ENCODE measurements at regions not wholly inside any gene's neighbourhood (a gene's known extent, or its start where the extent isn't known, plus 50 kb on each side); places are given as distances from the start of the nearest gene placed in this dataset.

GRCh38 chr3:169029674-169030285 lies 633.7 kb downstream of the MECOM start:
- H3K4me3 ChIP-seq: no peak overlapping the region
- H3K27me3 ChIP-seq: no peaks in the 10 kb centered on the region
- no peaks in the 10 kb centered on the region for H3K36me3 ChIP-seq
- intact Hi-C loops (cut with DNase I): no loop called here
- WGBS (ENCODE audit: insufficient coverage, low coverage, low lambda C conversion rate, missing lambda C conversion rate): 64% methylated on average over 3 of the region's 3 CpGs
- DNase-seq (no peak), ATAC-seq (no peak)
- TF ChIP-seq, protein P1, sequence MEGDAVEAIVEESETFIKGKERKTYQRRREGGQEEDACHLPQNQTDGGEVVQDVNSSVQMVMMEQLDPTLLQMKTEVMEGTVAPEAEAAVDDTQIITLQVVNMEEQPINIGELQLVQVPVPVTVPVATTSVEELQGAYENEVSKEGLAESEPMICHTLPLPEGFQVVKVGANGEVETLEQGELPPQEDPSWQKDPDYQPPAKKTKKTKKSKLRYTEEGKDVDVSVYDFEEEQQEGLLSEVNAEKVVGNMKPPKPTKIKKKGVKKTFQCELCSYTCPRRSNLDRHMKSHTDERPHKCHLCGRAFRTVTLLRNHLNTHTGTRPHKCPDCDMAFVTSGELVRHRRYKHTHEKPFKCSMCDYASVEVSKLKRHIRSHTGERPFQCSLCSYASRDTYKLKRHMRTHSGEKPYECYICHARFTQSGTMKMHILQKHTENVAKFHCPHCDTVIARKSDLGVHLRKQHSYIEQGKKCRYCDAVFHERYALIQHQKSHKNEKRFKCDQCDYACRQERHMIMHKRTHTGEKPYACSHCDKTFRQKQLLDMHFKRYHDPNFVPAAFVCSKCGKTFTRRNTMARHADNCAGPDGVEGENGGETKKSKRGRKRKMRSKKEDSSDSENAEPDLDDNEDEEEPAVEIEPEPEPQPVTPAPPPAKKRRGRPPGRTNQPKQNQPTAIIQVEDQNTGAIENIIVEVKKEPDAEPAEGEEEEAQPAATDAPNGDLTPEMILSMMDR (IDR thresholded peaks at IDR 0.05): no peak
- TF ChIP-seq POLR2A (IDR thresholded peaks at IDR 0.05): no peak
- no peaks in the 10 kb centered on the region for H3K4me1 ChIP-seq
- H3K9me3 ChIP-seq: no peaks in the 10 kb centered on the region
- H3K27ac ChIP-seq: no peak overlapping the region

- no peaks in the 10 kb centered on the region for H3K36me3 ChIP-seq
- ATAC-seq: no peak
- H3K27ac ChIP-seq: no peak overlapping the region
- no peaks in the 10 kb centered on the region for H3K4me1 ChIP-seq
- WGBS (ENCODE audit: insufficient coverage, low coverage, low lambda C conversion rate, missing lambda C conversion rate): 68% methylated on average over 5 of the region's 5 CpGs
- no peaks in the 10 kb centered on the region for H3K9me3 ChIP-seq
- no peaks in the 10 kb centered on the region for H3K27me3 ChIP-seq
- DNase-seq: no peak
- TF ChIP-seq POLR2A (IDR thresholded peaks at IDR 0.05): no peak
- TF ChIP-seq, protein P1 (IDR thresholded peaks at IDR 0.05): no peak
- no peak overlapping the region for H3K4me3 ChIP-seq
- intact Hi-C loops (cut with DNase I): no loop called here
Observed at GRCh38 chr3:169028716-169029115, 634.8 kb downstream of the MECOM start.

DNA sequence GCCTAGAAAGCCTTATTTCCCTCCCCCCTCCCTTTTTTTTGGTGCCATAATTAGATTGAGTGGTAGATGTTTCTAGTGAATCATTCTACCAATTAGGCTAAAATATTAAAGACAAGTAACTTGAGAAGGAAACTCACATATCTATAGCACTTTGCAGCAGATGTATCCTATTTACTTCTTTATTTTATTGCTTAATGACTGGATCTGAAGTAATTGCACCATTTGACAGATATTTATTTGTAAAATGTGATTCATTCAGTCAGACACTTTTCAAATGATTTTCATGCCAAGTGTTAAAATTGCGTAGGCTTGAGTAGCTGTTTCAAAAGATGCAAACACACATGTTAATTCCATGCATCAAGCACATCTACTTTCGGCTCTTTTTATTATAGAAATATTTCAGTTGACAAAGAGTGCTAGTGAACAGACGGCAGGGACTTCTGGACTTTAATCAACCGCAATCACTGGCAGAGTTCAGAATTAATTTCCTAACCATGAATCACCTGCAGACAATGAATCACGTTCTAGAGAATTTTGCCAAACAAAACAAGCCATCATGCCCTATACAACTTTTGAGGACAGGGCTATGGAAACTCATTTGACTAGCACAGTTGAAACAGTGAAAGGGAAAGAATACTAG lies 636.8 kb downstream of the MECOM start:
- no peaks in the 10 kb centered on the region for H3K36me3 ChIP-seq
- TF ChIP-seq, protein P1 (IDR thresholded peaks at IDR 0.05): no peak
- no peak for TF ChIP-seq POLR2A (IDR thresholded peaks at IDR 0.05)
- no peaks in the 10 kb centered on the region for H3K9me3 ChIP-seq
- no peaks in the 10 kb centered on the region for H3K27me3 ChIP-seq
- no peaks in the 10 kb centered on the region for H3K4me1 ChIP-seq
- DNase-seq (no peak), ATAC-seq (peak in 1 of 4 donors; percentile 65)
- intact Hi-C loops (cut with DNase I): no loop called here
- WGBS (ENCODE audit: insufficient coverage, low coverage, low lambda C conversion rate, missing lambda C conversion rate): 24% methylated on average over 5 of the region's 5 CpGs
- no peak overlapping the region for H3K4me3 ChIP-seq
- H3K27ac ChIP-seq: no peak overlapping the region

DNA sequence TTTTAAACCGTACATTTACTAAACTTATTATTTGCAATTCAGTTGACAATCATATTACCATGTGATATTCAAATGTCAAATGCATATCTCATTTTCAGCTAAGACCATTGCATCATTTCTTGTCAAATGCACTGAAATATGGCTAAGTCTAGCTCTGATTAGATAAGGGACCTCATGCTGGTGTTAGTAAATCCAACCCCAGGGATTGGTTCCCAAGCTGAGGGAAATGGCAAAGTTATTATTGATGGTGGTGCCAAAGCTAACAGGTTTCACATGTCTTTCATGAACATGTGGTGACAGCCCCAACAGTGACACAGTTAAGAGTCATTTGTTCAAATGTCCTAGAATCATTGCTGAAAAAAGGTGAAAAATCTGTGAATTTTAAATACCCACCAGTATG lies 641.1 kb downstream of the MECOM start:
- TF ChIP-seq, protein P1 (IDR thresholded peaks at IDR 0.05): no peak
- no peak for TF ChIP-seq POLR2A (IDR thresholded peaks at IDR 0.05)
- ATAC-seq: no peak
- 64% methylated on average over 1 of the region's 1 CpG for WGBS (ENCODE audit: insufficient coverage, low coverage, low lambda C conversion rate, missing lambda C conversion rate)
- no peak overlapping the region for H3K4me3 ChIP-seq
- intact Hi-C loops (cut with DNase I): no loop called here
- no peaks in the 10 kb centered on the region for H3K4me1 ChIP-seq
- H3K9me3 ChIP-seq: no peaks in the 10 kb centered on the region
- no peak for DNase-seq
- H3K36me3 ChIP-seq: no peaks in the 10 kb centered on the region
- no peaks in the 10 kb centered on the region for H3K27me3 ChIP-seq
- no peak overlapping the region for H3K27ac ChIP-seq

Data from right lobe of liver (tissue), 6 donors.